ENCODE measurements at regions not wholly inside any gene's neighbourhood (a gene's known extent, or its start where the extent isn't known, plus 50 kb on each side); places are given as distances from the start of the nearest gene placed in this dataset.

GRCh38 chr16:72468582-72468981, 296.6 kb upstream of the PMFBP1 start:
- no peak overlapping the region for H3K4me3 ChIP-seq (ENCODE audit: low read depth, low read length)
- in situ Hi-C loops (cut with HindIII; ENCODE audit: low sequenced_read_pairs): no loop called here
- no peak for DNase-seq (ENCODE audit: low read depth, low spot score)
- TF ChIP-seq CTCF (IDR thresholded peaks at IDR 0.05; ENCODE audit: low read depth, low read length): no peak

GRCh38 chr16:72467157-72467759, 295.3 kb upstream of the PMFBP1 start:
- DNase-seq (ENCODE audit: low read depth, low spot score): peak; percentile 66
- in situ Hi-C loops (cut with HindIII; ENCODE audit: low sequenced_read_pairs): no loop called here
- H3K4me3 ChIP-seq (ENCODE audit: low read depth, low read length): no peak overlapping the region
- TF ChIP-seq CTCF (IDR thresholded peaks at IDR 0.05; ENCODE audit: low read depth, low read length): peak; percentile 73

DNA sequence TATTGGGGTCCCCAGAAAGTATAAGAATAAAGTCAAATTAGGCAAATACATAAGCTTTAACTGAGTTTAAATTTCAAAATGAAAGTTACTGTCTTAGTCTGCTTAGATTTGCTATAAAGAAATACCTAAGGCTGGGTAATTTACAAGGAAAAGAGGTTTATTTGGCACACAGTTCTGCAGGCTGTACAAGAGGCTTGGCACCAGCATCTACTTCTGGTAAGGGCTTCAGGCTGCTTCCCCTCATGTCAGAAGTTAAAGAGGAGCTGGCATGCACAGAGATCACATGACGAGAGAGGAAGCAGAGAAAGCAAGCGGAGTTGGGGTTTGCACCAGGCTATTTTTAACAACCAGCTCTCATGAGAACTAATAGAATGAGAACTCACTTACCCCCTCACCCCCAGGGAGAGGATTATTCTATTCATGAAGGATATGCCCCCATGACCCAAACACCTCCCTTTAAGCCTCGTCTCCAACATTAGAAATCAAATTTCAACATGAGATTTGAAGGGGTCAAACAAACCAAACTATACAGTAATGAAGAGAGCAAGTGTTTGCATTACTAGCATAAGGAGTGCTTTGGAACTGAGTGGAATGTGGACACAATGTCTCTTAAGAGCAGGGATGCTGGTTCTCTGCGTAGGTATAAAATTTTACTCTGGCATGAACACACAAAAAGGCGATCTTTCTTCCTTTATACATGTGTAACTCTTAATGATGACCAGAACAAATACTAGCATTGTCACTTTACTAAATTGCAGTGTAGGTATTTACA, 292.8 kb upstream of the PMFBP1 start:
- no peak for DNase-seq (ENCODE audit: low read depth, low spot score)
- no peak for TF ChIP-seq CTCF (IDR thresholded peaks at IDR 0.05; ENCODE audit: low read depth, low read length)
- no peak overlapping the region for H3K4me3 ChIP-seq (ENCODE audit: low read depth, low read length)
- in situ Hi-C loops (cut with HindIII; ENCODE audit: low sequenced_read_pairs): no loop called here

- TF ChIP-seq CTCF (IDR thresholded peaks at IDR 0.05; ENCODE audit: low read depth, low read length): no peak
- no peak overlapping the region for H3K4me3 ChIP-seq (ENCODE audit: low read depth, low read length)
- in situ Hi-C loops (cut with HindIII; ENCODE audit: low sequenced_read_pairs): no loop called here
- DNase-seq (ENCODE audit: low read depth, low spot score): no peak
Observed at GRCh38 chr16:72464052-72464451, 292.1 kb upstream of the PMFBP1 start.

DNA sequence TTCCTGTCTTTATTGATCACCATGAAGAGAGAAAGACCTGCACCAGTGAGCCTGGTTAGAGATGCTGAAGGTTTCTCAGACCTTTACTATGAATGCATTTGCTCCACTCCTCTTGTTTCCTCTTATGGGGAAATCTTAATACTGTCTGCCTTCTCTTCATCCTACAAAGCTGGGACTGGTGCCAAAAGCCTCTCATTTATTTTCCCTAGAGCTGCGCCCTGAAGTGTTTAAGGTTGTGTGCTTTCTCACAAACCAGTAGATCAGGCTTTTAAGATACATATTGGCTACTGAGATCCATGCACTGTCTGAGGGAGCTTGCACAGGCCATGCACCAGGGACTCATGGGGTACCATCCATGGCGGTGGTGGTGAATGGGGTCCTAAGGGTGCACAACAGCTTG, 286.1 kb upstream of the PMFBP1 start:
- no peak overlapping the region for H3K4me3 ChIP-seq (ENCODE audit: low read depth, low read length)
- no peak for DNase-seq (ENCODE audit: low read depth, low spot score)
- TF ChIP-seq CTCF (IDR thresholded peaks at IDR 0.05; ENCODE audit: low read depth, low read length): no peak
- in situ Hi-C loops (cut with HindIII; ENCODE audit: low sequenced_read_pairs): no loop called here

DNA sequence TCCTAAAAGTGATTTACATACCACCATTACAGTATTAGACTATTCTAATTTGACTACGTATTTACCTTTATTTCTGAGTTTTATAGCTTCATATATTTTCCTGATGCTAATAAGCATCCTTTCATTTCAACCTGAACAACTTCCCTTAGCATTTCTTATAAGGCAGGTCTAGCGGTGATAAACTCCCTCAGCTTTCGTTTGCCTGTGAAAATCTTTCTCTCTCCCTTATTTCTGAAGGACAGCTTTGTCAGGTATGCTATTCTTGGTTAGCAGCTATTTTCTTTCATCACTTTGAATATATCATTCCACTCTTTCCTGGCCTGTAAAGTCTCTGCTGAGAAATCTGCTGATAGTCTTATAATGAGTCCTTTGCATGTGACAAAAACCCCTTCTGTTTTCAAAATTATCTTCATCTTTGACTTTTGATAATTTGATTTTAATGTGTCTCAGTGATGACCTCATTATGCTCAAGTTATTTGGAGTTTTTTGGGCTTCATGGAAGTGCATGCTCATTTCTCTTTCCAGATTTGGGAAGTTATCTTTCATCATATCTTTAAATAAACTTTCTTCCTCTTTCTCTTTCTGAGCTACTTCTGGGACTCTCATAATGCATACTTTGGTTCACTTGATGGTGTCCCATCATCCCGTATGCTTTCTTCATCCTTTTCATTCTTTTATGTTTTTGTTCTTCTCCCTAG, 285.4 kb upstream of the PMFBP1 start:
- no peak overlapping the region for H3K4me3 ChIP-seq (ENCODE audit: low read depth, low read length)
- no peak for TF ChIP-seq CTCF (IDR thresholded peaks at IDR 0.05; ENCODE audit: low read depth, low read length)
- DNase-seq (ENCODE audit: low read depth, low spot score): no peak
- in situ Hi-C loops (cut with HindIII; ENCODE audit: low sequenced_read_pairs): no loop called here

Measured in astrocyte of the spinal cord (primary cell).